ENCODE measurements at regions not wholly inside any gene's neighbourhood (a gene's known extent, or its start where the extent isn't known, plus 50 kb on each side); places are given as distances from the start of the nearest gene placed in this dataset.

DNA sequence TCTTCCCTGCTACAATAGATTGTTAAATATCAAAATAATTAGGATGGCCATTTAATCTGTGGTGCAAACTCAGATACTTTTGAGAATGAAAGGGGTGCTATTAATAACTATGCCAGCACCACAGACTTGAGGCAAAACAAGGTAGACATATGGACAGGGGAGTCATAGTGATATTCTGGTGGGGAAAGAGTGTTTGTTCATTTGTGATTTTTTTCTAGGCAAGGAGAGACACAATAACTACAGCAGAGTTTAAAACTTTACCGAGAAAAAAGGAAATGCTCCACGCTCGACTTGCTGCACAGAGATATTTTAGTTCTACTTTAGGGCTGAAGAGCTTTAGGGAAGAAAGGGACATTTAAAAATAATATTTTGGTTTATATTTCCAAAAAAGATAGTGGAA lies 611.2 kb upstream of the GRM7 start:
- TF ChIP-seq GATA3 (IDR thresholded peaks at IDR 0.05; ENCODE audit: low read depth, low read length), result no peak
- no peak for TF ChIP-seq GATA2 (IDR thresholded peaks at IDR 0.05; ENCODE audit: low read depth, low read length)
